ENCODE measurements at regions not wholly inside any gene's neighbourhood (a gene's known extent, or its start where the extent isn't known, plus 50 kb on each side); places are given as distances from the start of the nearest gene placed in this dataset.
"Not testable (repeated sequence)": the region's sequence is repeated elsewhere in the genome, so short reads cannot be mapped to it uniquely, and the experiment has no call there.

- no peak for DNase-seq
Measured at GRCh38 chr18:71329114-71329513, 1040.3 kb downstream of the SOCS6 start.

GRCh38 chr18:71327850-71328249, 1039.0 kb downstream of the SOCS6 start:
- no peak for DNase-seq

- no peak for DNase-seq
Measured at GRCh38 chr18:71327441-71327840, 1038.6 kb downstream of the SOCS6 start.

- no peak for DNase-seq
Measured at GRCh38 chr18:71326826-71327225, 1038.0 kb downstream of the SOCS6 start.

DNA sequence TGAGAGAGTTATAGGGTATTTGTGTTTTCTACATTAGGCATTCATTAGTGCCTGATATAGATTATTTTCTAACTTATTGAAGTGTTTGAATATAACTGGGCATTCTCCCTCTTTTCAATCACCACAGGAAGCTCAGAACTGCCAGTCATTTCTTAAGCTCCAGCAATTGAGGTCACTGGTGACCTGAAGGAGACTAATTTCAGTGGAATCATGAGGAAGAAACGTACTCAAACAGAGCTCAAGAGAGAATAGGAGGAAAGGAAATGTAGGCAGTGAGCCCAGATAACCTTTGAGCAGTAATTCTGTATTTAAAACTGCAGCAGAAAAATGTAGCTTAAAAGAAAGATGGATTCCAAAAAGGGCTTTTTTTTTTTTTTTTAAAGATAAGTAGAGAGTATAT, 1035.5 kb downstream of the SOCS6 start:
- DNase-seq: no peak

DNA sequence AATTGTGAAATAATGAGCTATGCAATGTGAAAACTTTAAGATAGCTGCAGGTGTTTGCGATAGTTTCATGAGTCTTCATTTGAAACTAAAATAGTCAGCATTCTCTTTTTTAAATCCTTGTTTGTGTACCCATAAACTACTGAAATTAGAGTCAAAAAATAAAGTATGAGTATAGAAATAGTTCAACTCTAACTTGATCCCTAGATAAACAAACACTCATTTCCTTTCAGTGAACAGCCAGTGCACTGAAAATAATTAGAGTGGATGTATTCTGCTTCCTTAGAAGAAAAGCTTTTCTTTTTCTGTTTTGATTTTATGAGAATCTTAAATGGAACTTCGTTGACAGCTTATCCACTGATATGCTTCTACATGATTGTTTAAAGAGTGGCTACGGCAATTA, 1033.4 kb downstream of the SOCS6 start:
- no peak for DNase-seq

GRCh38 chr18:71321319-71321718, 1032.5 kb downstream of the SOCS6 start:
- DNase-seq: no peak

- no peak for DNase-seq
Measured at GRCh38 chr18:71304856-71305255, 1016.0 kb downstream of the SOCS6 start.

- DNase-seq: not testable (repeated sequence)
Measured at GRCh38 chr18:71303743-71304142, 1014.9 kb downstream of the SOCS6 start.

GRCh38 chr18:71301596-71301995, 1012.8 kb downstream of the SOCS6 start:
- no peak for DNase-seq

- not testable (repeated sequence) for DNase-seq
Measured at GRCh38 chr18:71294201-71294600, 1005.4 kb downstream of the SOCS6 start.

DNA sequence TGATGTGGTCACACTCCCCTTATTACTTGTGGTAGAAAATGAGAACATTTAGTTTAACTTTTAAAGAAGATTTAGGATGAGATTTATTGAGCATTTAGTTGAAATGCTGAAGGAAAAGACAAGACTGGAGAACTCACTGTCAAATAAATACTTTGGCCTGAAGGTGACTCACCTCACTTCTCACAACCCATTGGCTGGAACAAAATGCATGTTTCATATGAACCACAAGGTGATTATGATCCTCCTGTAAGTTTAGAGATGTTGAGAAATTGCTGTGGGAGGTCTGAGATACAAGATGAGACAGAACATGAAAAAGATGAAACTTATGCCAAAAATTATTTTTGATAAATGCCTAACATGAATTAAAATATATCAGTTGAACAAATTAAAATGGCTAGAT, 1004.5 kb downstream of the SOCS6 start:
- no peak for DNase-seq

DNA sequence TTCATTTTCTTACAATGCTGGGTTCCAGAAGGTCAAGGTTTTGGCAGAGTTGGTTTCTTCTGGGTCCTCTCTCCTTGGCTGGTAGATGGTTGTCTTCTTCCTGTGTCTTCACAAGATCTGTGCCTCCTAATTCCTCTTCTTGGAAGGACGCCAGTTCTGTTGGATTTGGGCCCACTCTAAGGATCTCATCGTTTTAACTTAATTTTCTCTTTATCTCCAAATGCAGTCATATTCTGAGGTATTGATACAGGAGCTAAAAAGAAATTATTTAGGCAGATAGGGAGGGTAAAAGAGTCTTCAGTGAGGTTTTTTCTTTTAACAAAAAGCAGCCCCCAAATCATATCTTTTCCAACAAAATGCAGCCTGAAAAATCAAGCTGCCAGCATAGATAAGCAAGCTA, 998.4 kb downstream of the SOCS6 start:
- no peak for DNase-seq

DNA sequence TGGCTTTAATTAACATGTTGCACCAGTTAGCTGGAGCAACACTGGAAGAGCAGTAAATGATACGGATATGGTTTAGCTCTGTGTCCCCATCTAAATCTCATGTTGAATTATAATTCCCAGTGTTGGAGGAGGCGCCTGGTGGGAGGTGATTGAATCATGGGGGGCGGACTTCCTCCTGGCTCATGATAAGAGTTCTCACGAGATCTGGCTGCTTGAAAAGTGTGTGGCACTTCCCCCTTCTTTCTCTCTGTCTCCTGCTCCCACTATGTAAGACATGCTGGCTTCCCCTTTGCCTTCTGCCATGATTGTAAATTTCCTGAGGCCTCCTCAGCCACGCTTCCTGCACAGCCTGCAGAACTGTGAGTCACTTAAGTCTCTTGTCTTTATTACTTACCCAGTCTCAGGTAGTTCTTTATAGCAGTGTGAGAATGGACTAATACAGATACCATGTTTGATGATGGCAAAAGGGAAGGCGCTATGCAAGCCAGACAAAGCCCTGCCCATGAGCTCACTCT, 963.6 kb downstream of the SOCS6 start:
- DNase-seq: no peak

DNA sequence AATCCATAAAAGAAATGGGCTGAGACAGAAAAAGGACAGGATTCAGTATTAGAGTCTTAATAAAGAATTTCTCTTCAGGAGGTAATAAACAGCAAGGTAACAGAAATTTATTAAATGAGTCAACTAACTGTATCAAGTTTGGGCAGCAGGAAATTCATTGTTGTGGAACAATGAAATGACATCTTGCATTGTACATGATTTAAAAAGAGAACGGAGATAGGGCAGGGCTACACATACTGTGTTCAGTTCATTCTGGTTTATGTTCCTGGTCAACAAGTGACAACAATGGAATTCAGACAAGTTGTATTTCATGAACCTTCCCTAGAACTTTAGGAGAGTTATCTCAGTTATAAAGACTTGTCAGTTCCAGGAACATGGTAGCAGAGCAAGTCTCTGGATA, 961.3 kb downstream of the SOCS6 start:
- no peak for DNase-seq

GRCh38 chr18:71249791-71250190, 960.9 kb downstream of the SOCS6 start:
- no peak for DNase-seq

DNA sequence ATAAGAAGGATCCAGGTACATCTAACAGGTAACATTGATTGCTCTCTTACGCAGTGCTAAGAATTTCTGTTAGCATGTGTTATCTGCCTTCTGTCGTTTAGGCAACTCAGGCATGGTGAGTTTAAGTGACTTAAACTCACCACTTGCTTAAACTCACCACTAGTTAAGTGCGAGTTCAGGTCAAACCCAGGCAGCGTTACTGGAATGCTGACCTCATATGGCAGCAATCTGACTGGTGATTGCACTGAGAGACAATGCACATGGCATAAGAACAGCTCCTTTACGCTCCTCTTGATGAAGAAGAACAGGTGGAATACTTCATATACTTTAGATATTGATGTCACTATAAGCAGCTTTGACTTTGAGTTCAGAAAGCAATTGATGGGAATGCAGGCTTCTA, 954.1 kb downstream of the SOCS6 start:
- no peak for DNase-seq

DNA sequence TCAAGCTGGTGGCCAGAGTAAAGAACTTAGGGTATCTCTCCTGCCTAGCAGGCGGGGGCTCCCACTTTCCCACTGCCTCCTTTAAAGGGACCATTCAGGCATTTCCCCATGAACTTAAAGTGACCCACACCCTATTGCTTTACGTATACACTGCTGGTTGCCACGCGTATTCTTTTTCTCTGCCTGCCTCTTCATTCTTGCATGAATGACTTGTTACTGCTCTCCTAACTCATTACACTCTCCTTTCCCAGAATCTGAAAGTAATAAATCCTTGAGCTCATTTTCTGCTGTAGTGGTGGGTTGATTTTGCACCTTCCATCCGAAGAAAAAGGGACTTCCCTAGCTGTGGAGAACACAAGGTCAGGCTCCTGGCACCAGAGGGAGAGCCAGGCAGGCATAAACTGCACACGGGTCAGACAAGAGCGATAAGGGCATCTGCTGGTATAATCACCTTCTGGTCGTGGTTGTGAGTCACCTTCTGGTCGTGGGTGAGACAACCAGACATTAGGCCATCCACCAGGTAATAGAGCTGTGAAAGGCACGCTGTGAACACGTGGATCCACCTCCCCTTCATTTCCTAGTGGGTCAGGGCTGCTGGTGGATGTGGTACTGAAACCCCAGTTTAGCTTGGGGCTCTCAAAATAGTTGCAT, 950.3 kb downstream of the SOCS6 start:
- DNase-seq: no peak

DNA sequence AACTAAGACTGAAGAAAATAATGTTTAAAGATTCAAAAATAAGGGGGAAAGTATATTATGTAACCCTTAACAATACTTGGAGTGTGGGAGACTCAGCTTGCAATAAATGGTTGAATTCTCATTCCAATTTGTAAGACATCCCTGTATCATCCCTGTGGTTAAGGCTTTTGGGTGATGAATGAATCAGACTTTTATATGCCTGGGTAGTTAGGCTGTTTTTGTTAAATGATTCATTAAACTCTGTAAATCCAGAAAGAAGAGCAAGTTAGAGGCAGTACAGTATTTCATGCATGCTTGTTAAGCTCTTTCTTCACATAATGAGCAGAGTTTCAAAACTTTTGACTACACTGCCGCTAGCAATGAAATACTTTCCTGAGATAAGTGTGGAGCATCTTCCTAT, 948.8 kb downstream of the SOCS6 start:
- DNase-seq: no peak

- no peak for DNase-seq
Measured at GRCh38 chr18:71233177-71233576, 944.3 kb downstream of the SOCS6 start.

- no peak for DNase-seq
Measured at GRCh38 chr18:71223486-71223885, 934.6 kb downstream of the SOCS6 start.

DNA sequence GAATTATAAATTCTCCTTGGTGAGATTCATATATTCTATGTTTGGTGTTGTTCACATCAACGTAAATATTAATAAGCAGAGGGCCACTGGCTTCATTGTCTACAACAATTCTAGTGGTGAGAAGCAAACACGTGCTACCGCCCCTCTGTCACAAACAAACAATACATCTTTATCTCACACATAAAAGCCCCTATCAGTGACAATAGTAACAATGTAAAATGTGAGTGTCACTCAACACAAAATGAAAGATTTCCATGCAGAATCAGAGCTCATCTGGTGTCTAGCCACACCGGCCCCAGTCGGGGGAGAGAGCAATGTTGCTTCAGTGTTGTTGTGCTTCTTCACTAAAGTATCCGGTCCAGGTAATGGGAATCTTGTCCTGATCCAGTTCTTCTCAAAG, 932.6 kb downstream of the SOCS6 start:
- DNase-seq: no peak

- not testable (repeated sequence) for DNase-seq
Measured at GRCh38 chr18:71212739-71213138, 923.9 kb downstream of the SOCS6 start.

DNA sequence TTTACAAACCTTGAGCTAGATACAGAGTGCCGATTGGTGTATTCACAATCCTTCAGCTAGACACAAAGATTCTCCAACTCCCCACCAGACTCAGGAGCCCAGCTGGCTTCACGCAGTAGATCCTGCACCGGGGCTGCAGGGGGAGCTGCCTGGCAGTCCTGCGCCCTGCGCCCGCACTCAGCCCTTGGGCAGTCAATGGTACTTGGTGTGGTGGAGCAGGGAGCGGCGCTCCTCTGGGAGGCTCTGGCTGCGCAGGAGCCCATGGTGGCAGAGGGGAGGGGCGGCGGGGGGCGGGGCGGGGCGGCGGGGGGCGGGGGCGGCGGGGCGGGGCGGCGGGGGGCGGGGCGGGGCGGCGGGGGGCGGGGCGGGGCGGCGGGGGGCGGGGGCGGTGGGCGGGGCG, 923.4 kb downstream of the SOCS6 start:
- no peak for DNase-seq

- DNase-seq: no peak
Measured at GRCh38 chr18:71209944-71210343, 921.1 kb downstream of the SOCS6 start.

Measured in T1000 (cell line).